ENCODE measurements at regions not wholly inside any gene's neighbourhood (a gene's known extent, or its start where the extent isn't known, plus 50 kb on each side); places are given as distances from the start of the nearest gene placed in this dataset.

GRCh38 chr6:16007146-16007545 lies 121.7 kb upstream of the MYLIP start:
- H3K27ac Mint-ChIP-seq: no peak overlapping the region
- peaks cover 4% of the 10 kb centered on the region for H3K9me3 Mint-ChIP-seq
- DNase-seq (ENCODE audit: low spot score in 2 of 2, unreplicated experiment in 2 of 2): no peak
- H3K27me3 Mint-ChIP-seq (ENCODE audit: low read depth): peaks cover 4% of the 10 kb centered on the region
- no peaks in the 10 kb centered on the region for H3K36me3 Mint-ChIP-seq
- H3K4me1 Mint-ChIP-seq: peaks cover 5% of the 10 kb centered on the region
- no peak for TF ChIP-seq CTCF (IDR thresholded peaks at IDR 0.05; ENCODE audit: unreplicated experiment)
- no peak overlapping the region for H3K4me3 Mint-ChIP-seq

DNA sequence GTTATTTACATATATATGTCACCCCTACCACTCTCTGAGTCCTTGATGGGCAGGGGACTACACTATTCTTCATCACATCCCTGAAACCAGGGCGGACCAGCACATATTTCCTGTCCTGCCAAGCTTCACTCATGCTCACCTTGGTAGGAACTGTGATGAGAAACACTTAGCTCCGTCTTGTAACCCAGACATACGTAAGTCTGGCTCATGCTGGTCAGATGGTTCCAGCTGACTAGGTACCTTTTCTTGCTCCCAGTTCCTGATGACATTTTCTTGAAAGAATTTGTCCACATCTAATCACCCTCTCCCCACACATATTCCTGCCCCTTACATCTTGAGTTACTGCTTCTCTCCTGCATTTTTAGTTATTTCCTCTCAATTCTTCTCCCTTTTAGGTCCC lies 122.2 kb upstream of the MYLIP start:
- peaks cover 5% of the 10 kb centered on the region for H3K4me1 Mint-ChIP-seq
- no peak for DNase-seq (ENCODE audit: low spot score in 2 of 2, unreplicated experiment in 2 of 2)
- H3K27me3 Mint-ChIP-seq (ENCODE audit: low read depth): peaks cover 4% of the 10 kb centered on the region
- peaks cover 4% of the 10 kb centered on the region for H3K9me3 Mint-ChIP-seq
- H3K4me3 Mint-ChIP-seq: no peak overlapping the region
- H3K36me3 Mint-ChIP-seq: no peaks in the 10 kb centered on the region
- no peak for TF ChIP-seq CTCF (IDR thresholded peaks at IDR 0.05; ENCODE audit: unreplicated experiment)
- no peak overlapping the region for H3K27ac Mint-ChIP-seq

DNA sequence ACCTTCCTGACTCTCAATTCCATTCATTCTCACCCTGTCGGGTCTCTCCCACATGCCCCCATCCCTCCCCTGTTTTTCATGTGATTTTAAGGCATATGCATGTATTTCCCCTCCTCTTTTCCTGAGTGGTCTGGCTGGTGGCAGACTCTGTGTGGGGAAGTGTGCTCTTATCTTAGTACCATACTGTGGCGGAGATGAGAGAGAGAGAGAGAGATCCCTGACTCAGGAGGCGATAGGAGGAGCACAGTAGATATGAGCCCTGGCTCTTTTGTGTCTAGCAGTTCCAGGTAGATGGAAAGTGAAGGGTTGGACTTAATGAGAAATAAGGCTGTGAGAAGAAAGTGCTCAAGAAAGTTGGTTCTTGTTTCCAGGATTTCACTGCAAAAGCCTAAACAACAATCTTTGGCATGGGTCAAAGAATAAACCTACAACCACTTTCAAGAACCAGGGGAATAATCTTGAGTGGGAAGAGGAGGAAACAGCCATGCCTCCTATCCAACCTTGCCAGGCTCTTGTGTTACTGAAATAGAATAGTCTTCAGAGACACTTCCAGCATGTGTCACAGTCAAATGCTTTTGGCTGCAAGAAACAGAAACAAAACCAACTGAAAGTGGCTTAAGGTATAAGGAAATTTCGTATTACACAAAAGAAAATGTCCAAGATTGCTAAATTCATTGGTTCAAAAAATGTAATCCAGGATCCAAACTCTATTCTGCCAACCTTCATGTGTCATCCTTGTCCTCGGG lies 123.8 kb upstream of the MYLIP start:
- no peak overlapping the region for H3K4me3 Mint-ChIP-seq
- peaks cover 4% of the 10 kb centered on the region for H3K27me3 Mint-ChIP-seq (ENCODE audit: low read depth)
- no peak overlapping the region for H3K27ac Mint-ChIP-seq
- peaks cover 3% of the 10 kb centered on the region for H3K9me3 Mint-ChIP-seq
- no peak for TF ChIP-seq CTCF (IDR thresholded peaks at IDR 0.05; ENCODE audit: unreplicated experiment)
- peaks cover 5% of the 10 kb centered on the region for H3K4me1 Mint-ChIP-seq
- no peaks in the 10 kb centered on the region for H3K36me3 Mint-ChIP-seq
- DNase-seq (ENCODE audit: low spot score in 2 of 2, unreplicated experiment in 2 of 2): no peak

- DNase-seq (ENCODE audit: low spot score in 2 of 2, unreplicated experiment in 2 of 2): no peak
- Mint-ChIP-seq H3K4me3 (no peak overlapping the region), H3K36me3 (no peaks in the 10 kb centered on the region), H3K27ac (no peak overlapping the region), H3K4me1 (peaks cover 10% of the 10 kb centered on the region), H3K9me3 (no peaks in the 10 kb centered on the region), H3K27me3 (ENCODE audit: low read depth) (peaks cover 4% of the 10 kb centered on the region)
- TF ChIP-seq CTCF (IDR thresholded peaks at IDR 0.05; ENCODE audit: unreplicated experiment): no peak
Measured at GRCh38 chr6:16003197-16003491, 125.7 kb upstream of the MYLIP start.

- Mint-ChIP-seq H3K4me3 (no peak overlapping the region), H3K27me3 (ENCODE audit: low read depth) (peaks cover 4% of the 10 kb centered on the region), H3K27ac (no peak overlapping the region), H3K9me3 (no peaks in the 10 kb centered on the region), H3K4me1 (peaks cover 15% of the 10 kb centered on the region), H3K36me3 (no peaks in the 10 kb centered on the region)
- DNase-seq (ENCODE audit: low spot score in 2 of 2, unreplicated experiment in 2 of 2): no peak
- no peak for TF ChIP-seq CTCF (IDR thresholded peaks at IDR 0.05; ENCODE audit: unreplicated experiment)
Measured at GRCh38 chr6:16002332-16003196, 126.3 kb upstream of the MYLIP start.
